ENCODE measurements at regions not wholly inside any gene's neighbourhood (a gene's known extent, or its start where the extent isn't known, plus 50 kb on each side); places are given as distances from the start of the nearest gene placed in this dataset.
A peak's percentile ranks its signal among the peaks of the same experiment; 100 is the strongest.

DNA sequence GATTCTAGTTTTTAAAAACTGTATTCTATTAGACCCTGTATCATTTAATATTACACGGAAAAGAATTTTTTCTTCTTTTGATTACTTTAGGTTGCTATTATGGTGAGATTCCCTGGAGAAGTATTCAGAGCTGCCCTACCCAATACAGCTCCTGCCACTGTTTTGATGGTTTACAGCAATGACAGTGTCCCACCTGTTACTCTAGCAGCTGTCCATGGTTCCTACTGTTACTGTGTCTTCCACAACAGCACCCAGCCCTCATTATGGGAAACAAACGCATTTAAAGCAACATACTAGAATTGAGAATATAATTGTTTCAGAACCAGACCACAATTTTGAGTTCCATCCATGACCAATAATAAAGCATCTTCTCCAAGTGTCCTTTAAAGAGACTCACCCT is 450.7 kb downstream of the SHQ1 start (continued):
- TF ChIP-seq, protein P1, sequence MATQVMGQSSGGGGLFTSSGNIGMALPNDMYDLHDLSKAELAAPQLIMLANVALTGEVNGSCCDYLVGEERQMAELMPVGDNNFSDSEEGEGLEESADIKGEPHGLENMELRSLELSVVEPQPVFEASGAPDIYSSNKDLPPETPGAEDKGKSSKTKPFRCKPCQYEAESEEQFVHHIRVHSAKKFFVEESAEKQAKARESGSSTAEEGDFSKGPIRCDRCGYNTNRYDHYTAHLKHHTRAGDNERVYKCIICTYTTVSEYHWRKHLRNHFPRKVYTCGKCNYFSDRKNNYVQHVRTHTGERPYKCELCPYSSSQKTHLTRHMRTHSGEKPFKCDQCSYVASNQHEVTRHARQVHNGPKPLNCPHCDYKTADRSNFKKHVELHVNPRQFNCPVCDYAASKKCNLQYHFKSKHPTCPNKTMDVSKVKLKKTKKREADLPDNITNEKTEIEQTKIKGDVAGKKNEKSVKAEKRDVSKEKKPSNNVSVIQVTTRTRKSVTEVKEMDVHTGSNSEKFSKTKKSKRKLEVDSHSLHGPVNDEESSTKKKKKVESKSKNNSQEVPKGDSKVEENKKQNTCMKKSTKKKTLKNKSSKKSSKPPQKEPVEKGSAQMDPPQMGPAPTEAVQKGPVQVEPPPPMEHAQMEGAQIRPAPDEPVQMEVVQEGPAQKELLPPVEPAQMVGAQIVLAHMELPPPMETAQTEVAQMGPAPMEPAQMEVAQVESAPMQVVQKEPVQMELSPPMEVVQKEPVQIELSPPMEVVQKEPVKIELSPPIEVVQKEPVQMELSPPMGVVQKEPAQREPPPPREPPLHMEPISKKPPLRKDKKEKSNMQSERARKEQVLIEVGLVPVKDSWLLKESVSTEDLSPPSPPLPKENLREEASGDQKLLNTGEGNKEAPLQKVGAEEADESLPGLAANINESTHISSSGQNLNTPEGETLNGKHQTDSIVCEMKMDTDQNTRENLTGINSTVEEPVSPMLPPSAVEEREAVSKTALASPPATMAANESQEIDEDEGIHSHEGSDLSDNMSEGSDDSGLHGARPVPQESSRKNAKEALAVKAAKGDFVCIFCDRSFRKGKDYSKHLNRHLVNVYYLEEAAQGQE (IDR thresholded peaks at IDR 0.05; ENCODE audit: unreplicated experiment): peak; percentile 82
- no peak for TF ChIP-seq JUNB (IDR thresholded peaks at IDR 0.05; ENCODE audit: unreplicated experiment)

DNA sequence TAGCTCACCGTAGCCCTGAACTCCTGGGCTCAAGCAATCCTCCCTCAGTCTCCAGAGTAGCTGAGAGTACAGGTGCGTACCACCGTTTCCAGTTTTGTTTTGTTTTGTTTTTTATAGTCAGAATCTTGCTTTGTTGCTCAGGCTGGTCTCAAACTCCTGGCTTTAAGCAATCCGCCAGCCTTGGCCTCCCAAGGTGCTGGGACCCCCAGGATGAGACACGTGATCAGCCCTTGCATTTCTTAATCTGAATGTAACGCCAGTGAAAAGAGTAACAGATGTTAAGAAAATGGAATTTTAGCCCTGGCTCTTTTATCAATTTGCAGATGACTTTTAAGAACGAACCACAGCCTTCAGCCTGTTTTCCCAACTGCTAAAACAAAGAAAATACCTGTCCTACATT is 451.3 kb downstream of the SHQ1 start:
- Histone ChIP-seq H4K20me1 (replicated peaks; ENCODE audit: insufficient read depth) (peaks cover 82% of the 10 kb centered on the region), H3K9me2 (ENCODE audit: insufficient read depth) (no peaks in the 10 kb centered on the region), H3K79me2 (replicated peaks; ENCODE audit: insufficient read depth) (peaks cover 100% of the 10 kb centered on the region), H3K27ac (ENCODE audit: low read depth) (no peak overlapping the region), H3K4me3 (no peak overlapping the region), H2AFZ (no peak overlapping the region), H3K4me2 (peak overlapping the region; percentile 48), H3K36me3 (ENCODE audit: insufficient read depth) (no peaks in the 10 kb centered on the region), H3F3A (replicated peaks; ENCODE audit: low read depth) (no peaks in the 10 kb centered on the region), H3K27me3 (ENCODE audit: insufficient read depth) (no peaks in the 10 kb centered on the region), H3K4me1 (ENCODE audit: insufficient read depth) (peaks cover 87% of the 10 kb centered on the region)
- no peak for DNase-seq (ENCODE audit: low spot score)
- TF ChIP-seq ZNF114 (CRISPR knock-in tag; IDR thresholded peaks at IDR 0.05) (no peak), NANOG (IDR thresholded peaks at IDR 0.05; ENCODE audit: borderline replicate concordance) (no peak), EZH2 (IDR thresholded peaks at IDR 0.05; ENCODE audit: low read depth, unreplicated experiment) (no peak)
- TF ChIP-seq, protein P2, sequence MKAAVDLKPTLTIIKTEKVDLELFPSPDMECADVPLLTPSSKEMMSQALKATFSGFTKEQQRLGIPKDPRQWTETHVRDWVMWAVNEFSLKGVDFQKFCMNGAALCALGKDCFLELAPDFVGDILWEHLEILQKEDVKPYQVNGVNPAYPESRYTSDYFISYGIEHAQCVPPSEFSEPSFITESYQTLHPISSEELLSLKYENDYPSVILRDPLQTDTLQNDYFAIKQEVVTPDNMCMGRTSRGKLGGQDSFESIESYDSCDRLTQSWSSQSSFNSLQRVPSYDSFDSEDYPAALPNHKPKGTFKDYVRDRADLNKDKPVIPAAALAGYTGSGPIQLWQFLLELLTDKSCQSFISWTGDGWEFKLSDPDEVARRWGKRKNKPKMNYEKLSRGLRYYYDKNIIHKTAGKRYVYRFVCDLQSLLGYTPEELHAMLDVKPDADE (IDR thresholded peaks at IDR 0.05): no peak
- no peaks in the 10 kb centered on the region for H3K36me3 Mint-ChIP-seq (ENCODE audit: low read depth)
- no peaks in the 10 kb centered on the region for H3K9me3 Mint-ChIP-seq
- H3K27ac Mint-ChIP-seq: no peak overlapping the region
- peaks cover 70% of the 10 kb centered on the region for H3K4me1 Mint-ChIP-seq
- no peak; the same call in 1 of the 3 replicates for ATAC-seq
- H3K4me3 Mint-ChIP-seq: no peak overlapping the region
- no peaks in the 10 kb centered on the region for H3K27me3 Mint-ChIP-seq (ENCODE audit: insufficient read depth, low read depth, poor library complexity)

DNA sequence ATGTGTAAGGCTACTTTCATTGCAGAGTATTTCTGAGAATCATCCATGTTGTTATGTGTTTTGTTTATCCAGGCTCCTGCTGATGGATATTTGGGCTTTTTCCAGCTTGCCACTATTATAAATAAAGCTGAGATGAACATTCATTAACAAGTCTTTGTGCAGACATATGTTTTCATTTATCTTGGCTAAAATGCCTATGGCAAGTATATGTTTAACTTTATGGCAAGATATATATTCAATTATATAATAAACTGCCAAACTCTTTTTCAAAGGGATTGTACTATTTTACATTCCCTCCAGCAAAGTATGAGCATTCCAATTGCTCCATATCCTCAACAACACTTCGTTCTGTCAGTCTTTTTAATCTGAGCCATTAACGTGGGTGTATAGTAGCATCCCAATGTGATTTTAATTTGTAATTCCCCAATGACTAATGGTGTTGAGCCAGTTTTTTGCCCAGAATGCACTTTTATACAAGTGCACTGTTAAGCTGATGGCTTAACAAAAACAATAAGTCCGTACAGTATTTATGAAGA is 452.4 kb downstream of the SHQ1 start:
- no peak for ATAC-seq
- Histone ChIP-seq H3K27me3 (ENCODE audit: insufficient read depth) (no peaks in the 10 kb centered on the region), H3K36me3 (ENCODE audit: insufficient read depth) (no peaks in the 10 kb centered on the region), H3K27ac (ENCODE audit: low read depth) (no peak overlapping the region), H3K9me2 (ENCODE audit: insufficient read depth) (no peaks in the 10 kb centered on the region), H3F3A (replicated peaks; ENCODE audit: low read depth) (no peaks in the 10 kb centered on the region), H3K4me2 (no peak overlapping the region), H3K4me3 (no peak overlapping the region), H2AFZ (no peak overlapping the region), H3K4me1 (ENCODE audit: insufficient read depth) (peaks cover 87% of the 10 kb centered on the region), H4K20me1 (replicated peaks; ENCODE audit: insufficient read depth) (peaks cover 83% of the 10 kb centered on the region), H3K79me2 (replicated peaks; ENCODE audit: insufficient read depth) (peaks cover 100% of the 10 kb centered on the region)
- TF ChIP-seq EZH2phosphoT487 (IDR thresholded peaks at IDR 0.05; ENCODE audit: unreplicated experiment): no peak
- no peak for TF ChIP-seq ZNF331 (CRISPR knock-in tag; IDR thresholded peaks at IDR 0.05; ENCODE audit: low read depth)
- TF ChIP-seq JUNB (IDR thresholded peaks at IDR 0.05; ENCODE audit: unreplicated experiment): no peak
- TF ChIP-seq, protein P2 (IDR thresholded peaks at IDR 0.05): no peak
- no peak for TF ChIP-seq EZH2 (IDR thresholded peaks at IDR 0.05; ENCODE audit: low read depth, unreplicated experiment)
- TF ChIP-seq, protein P1 (IDR thresholded peaks at IDR 0.05; ENCODE audit: unreplicated experiment): no peak
- TF ChIP-seq, protein P3, sequence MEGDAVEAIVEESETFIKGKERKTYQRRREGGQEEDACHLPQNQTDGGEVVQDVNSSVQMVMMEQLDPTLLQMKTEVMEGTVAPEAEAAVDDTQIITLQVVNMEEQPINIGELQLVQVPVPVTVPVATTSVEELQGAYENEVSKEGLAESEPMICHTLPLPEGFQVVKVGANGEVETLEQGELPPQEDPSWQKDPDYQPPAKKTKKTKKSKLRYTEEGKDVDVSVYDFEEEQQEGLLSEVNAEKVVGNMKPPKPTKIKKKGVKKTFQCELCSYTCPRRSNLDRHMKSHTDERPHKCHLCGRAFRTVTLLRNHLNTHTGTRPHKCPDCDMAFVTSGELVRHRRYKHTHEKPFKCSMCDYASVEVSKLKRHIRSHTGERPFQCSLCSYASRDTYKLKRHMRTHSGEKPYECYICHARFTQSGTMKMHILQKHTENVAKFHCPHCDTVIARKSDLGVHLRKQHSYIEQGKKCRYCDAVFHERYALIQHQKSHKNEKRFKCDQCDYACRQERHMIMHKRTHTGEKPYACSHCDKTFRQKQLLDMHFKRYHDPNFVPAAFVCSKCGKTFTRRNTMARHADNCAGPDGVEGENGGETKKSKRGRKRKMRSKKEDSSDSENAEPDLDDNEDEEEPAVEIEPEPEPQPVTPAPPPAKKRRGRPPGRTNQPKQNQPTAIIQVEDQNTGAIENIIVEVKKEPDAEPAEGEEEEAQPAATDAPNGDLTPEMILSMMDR (conservative IDR thresholded peaks at IDR 0.05; ENCODE audit: low read depth in 2 of 2): no peak
- TF ChIP-seq POLR2AphosphoS5 (IDR thresholded peaks at IDR 0.05; ENCODE audit: low read depth): no peak
- no peak for TF ChIP-seq NANOG (IDR thresholded peaks at IDR 0.05; ENCODE audit: borderline replicate concordance)
- no peak for TF ChIP-seq ZNF114 (CRISPR knock-in tag; IDR thresholded peaks at IDR 0.05)
- Mint-ChIP-seq H3K9me3 (no peaks in the 10 kb centered on the region), H3K27me3 (ENCODE audit: insufficient read depth, low read depth, poor library complexity) (no peaks in the 10 kb centered on the region), H3K4me1 (peaks cover 61% of the 10 kb centered on the region), H3K36me3 (ENCODE audit: low read depth) (no peaks in the 10 kb centered on the region), H3K27ac (no peak overlapping the region), H3K4me3 (no peak overlapping the region)
- DNase-seq (ENCODE audit: low spot score): no peak
